ENCODE measurements at regions not wholly inside any gene's neighbourhood (a gene's known extent, or its start where the extent isn't known, plus 50 kb on each side); places are given as distances from the start of the nearest gene placed in this dataset.

GRCh38 chr12:100075598-100075997, 67.1 kb downstream of the BLTP3B start:
- 99% methylated on average over 2 of the region's 2 CpGs for WGBS

DNA sequence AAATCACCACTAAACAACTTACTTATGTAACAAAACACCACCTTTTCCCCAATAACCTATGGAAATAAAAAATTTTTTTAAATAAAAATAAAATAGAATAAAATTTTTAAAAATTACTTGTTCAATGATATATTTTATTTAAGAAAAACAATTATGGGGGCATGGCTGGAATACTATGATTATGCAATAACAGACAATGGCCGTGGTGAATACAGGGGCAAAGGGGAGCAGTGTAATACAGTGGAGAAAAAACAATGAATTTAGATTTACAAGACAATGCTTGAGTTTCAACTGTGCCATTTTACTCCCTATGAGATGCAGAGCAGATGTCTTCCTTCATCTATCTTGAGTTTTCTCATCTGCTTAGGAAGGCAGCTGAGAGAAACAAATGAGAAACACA, 72.9 kb downstream of the BLTP3B start:
- no peak for DNase-seq (ENCODE audit: low spot score)

More at GRCh38 chr12:100075598-100075997, 67.1 kb downstream of the BLTP3B start:
- no peak overlapping the region for H3K4me3 ChIP-seq (ENCODE audit: low read depth in 1 of 3, low read length in 3 of 3)
- no peak overlapping the region for H3K9ac ChIP-seq (ENCODE audit: low read depth in 1 of 2, low read length in 2 of 2)
- no peak for DNase-seq (ENCODE audit: low spot score)
- no peak overlapping the region for H3K27ac ChIP-seq (ENCODE audit: low read depth in 1 of 2, low read length in 2 of 2)
- TF ChIP-seq SP1 (IDR thresholded peaks at IDR 0.05) (no peak), EGR1 (IDR thresholded peaks at IDR 0.05; ENCODE audit: low read depth in 2 of 2) (no peak), TAF1 (conservative IDR thresholded peaks at IDR 0.05) (no peak)
- TF ChIP-seq, protein P1, sequence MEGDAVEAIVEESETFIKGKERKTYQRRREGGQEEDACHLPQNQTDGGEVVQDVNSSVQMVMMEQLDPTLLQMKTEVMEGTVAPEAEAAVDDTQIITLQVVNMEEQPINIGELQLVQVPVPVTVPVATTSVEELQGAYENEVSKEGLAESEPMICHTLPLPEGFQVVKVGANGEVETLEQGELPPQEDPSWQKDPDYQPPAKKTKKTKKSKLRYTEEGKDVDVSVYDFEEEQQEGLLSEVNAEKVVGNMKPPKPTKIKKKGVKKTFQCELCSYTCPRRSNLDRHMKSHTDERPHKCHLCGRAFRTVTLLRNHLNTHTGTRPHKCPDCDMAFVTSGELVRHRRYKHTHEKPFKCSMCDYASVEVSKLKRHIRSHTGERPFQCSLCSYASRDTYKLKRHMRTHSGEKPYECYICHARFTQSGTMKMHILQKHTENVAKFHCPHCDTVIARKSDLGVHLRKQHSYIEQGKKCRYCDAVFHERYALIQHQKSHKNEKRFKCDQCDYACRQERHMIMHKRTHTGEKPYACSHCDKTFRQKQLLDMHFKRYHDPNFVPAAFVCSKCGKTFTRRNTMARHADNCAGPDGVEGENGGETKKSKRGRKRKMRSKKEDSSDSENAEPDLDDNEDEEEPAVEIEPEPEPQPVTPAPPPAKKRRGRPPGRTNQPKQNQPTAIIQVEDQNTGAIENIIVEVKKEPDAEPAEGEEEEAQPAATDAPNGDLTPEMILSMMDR (IDR thresholded peaks at IDR 0.05; ENCODE audit: low read depth, low read length, missing input control) = no peak
- no peaks in the 10 kb centered on the region for H3K9me3 ChIP-seq (ENCODE audit: control insufficient read depth in 4 of 4, low read length in 3 of 4)
- no peaks in the 10 kb centered on the region for H3K27me3 ChIP-seq (ENCODE audit: control insufficient read depth in 4 of 4, insufficient read depth in 4 of 4, low read length in 3 of 4)
- H3K4me1 ChIP-seq (ENCODE audit: control insufficient read depth in 4 of 4, insufficient read depth in 4 of 4, low read length in 3 of 4) = no peaks in the 10 kb centered on the region
- peaks cover 4 to 8% (median 5%) of the 10 kb centered on the region in 4 donors for H3K36me3 ChIP-seq (ENCODE audit: control insufficient read depth in 4 of 4, insufficient read depth in 3 of 4, low read depth in 1 of 4, low read length in 3 of 4)

More for the DNA sequence above, 72.9 kb downstream of the BLTP3B start:
- 97% methylated on average over 1 of the region's 1 CpG for WGBS
- Histone ChIP-seq H3K9me3 (ENCODE audit: control insufficient read depth in 4 of 4, low read length in 3 of 4) (no peaks in the 10 kb centered on the region), H3K36me3 (ENCODE audit: control insufficient read depth in 4 of 4, insufficient read depth in 3 of 4, low read depth in 1 of 4, low read length in 3 of 4) (peaks cover 6 to 15% (median 11%) of the 10 kb centered on the region in 4 donors), H3K27me3 (ENCODE audit: control insufficient read depth in 4 of 4, insufficient read depth in 4 of 4, low read length in 3 of 4) (no peaks in the 10 kb centered on the region), H3K4me3 (ENCODE audit: low read depth in 1 of 3, low read length in 3 of 3) (no peak overlapping the region), H3K9ac (ENCODE audit: low read depth in 1 of 2, low read length in 2 of 2) (no peak overlapping the region), H3K27ac (ENCODE audit: low read depth in 1 of 2, low read length in 2 of 2) (no peak overlapping the region), H3K4me1 (ENCODE audit: control insufficient read depth in 4 of 4, insufficient read depth in 4 of 4, low read length in 3 of 4) (no peaks in the 10 kb centered on the region)
- TF ChIP-seq, protein P2, sequence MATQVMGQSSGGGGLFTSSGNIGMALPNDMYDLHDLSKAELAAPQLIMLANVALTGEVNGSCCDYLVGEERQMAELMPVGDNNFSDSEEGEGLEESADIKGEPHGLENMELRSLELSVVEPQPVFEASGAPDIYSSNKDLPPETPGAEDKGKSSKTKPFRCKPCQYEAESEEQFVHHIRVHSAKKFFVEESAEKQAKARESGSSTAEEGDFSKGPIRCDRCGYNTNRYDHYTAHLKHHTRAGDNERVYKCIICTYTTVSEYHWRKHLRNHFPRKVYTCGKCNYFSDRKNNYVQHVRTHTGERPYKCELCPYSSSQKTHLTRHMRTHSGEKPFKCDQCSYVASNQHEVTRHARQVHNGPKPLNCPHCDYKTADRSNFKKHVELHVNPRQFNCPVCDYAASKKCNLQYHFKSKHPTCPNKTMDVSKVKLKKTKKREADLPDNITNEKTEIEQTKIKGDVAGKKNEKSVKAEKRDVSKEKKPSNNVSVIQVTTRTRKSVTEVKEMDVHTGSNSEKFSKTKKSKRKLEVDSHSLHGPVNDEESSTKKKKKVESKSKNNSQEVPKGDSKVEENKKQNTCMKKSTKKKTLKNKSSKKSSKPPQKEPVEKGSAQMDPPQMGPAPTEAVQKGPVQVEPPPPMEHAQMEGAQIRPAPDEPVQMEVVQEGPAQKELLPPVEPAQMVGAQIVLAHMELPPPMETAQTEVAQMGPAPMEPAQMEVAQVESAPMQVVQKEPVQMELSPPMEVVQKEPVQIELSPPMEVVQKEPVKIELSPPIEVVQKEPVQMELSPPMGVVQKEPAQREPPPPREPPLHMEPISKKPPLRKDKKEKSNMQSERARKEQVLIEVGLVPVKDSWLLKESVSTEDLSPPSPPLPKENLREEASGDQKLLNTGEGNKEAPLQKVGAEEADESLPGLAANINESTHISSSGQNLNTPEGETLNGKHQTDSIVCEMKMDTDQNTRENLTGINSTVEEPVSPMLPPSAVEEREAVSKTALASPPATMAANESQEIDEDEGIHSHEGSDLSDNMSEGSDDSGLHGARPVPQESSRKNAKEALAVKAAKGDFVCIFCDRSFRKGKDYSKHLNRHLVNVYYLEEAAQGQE (IDR thresholded peaks at IDR 0.05) = no peak
- TF ChIP-seq FOXA2 (IDR thresholded peaks at IDR 0.05) (no peak), EGR1 (IDR thresholded peaks at IDR 0.05; ENCODE audit: low read depth in 2 of 2) (no peak), NR2F2 (IDR thresholded peaks at IDR 0.05) (no peak), FOXA1 (IDR thresholded peaks at IDR 0.05) (no peak), ATF3 (IDR thresholded peaks at IDR 0.05) (no peak), RXRA (IDR thresholded peaks at IDR 0.05) (no peak), MAX (IDR thresholded peaks at IDR 0.05) (no peak)
- TF ChIP-seq, protein P1 (IDR thresholded peaks at IDR 0.05; ENCODE audit: low read depth, low read length, missing input control) = no peak

Measured in liver (tissue), 8 donors.